Endothelial cell of umbilical vein (primary cell): ENCODE measurements at regions not wholly inside any gene's neighbourhood (a gene's known extent, or its start where the extent isn't known, plus 50 kb on each side); places are given as distances from the start of the nearest gene placed in this dataset.

Source experiments
- BruUV-seq: library from RNA; stranded (reverse); fragments of 400-500 nt; replicated peaks from 2 replicates; lab custom pipeline; 2021; lab: Mats Ljungman, UMichigan
- CTCF ChIA-PET: fragments of 300-600, 350-600 bp; sonication (Branson Sonifier 250); formaldehyde crosslinking; loops from one replicate; lab custom pipeline; 2021; ENCODE audit warnings: antibody characterized with exemption, inconsistent platforms; lab: Charles Lee
- POLR2A ChIA-PET: fragments of 300-600, 350-600 bp; sonication (Branson Sonifier 250); formaldehyde crosslinking; loops from one replicate; lab custom pipeline; 2021; ENCODE audit warnings: antibody characterized with exemption, inconsistent platforms; lab: Charles Lee
- DNase-seq: peaks from one replicate; pipeline ENCODE4 v3.0.0-alpha.2; 2011; ENCODE audit warnings: low read depth, low spot score
- FAIRE-seq: peaks from 2 replicates; lab custom pipeline; 2011; peaks lifted over from hg19 to GRCh38; lab: Jason Lieb, UNC
- H2AFZ ChIP-seq: 2 replicates; pipeline ENCODE4 v1.6.0; 2012; ENCODE audit warnings: low read depth, low read length, control low read depth, inconsistent platforms
- H3K27ac ChIP-seq: 2 replicates; pipeline ENCODE4 v1.5.1; 2011; ENCODE audit warnings: low read depth, mild to moderate bottlenecking, control low read depth, low read length, moderate library complexity; ENCODE audit not compliant: insufficient read depth
- H3K27me3 ChIP-seq, 2 experiments: 2 replicates each; pipeline versions ENCODE4 v1.6.0 to v1.6.1; 2011; ENCODE audit warnings: low read length in 2 of 2, mixed read lengths in 1 of 2; ENCODE audit not compliant: control insufficient read depth in 2 of 2, insufficient read depth in 2 of 2
- H3K36me3 ChIP-seq, 2 experiments: 2 replicates in 1 of 2; 3 replicates in 1 of 2; pipeline ENCODE4 v1.5.1; 2011; ENCODE audit warnings: low read length in 2 of 2, mild to moderate bottlenecking in 1 of 2, moderate library complexity in 1 of 2; ENCODE audit not compliant: control insufficient read depth in 2 of 2, insufficient read depth in 2 of 2; ENCODE audit errors: extremely low read depth in 1 of 2
- H3K4me1 ChIP-seq: 3 replicates; pipeline ENCODE4 v1.5.1; 2011; ENCODE audit warnings: mild to moderate bottlenecking, low read length; ENCODE audit not compliant: control insufficient read depth, insufficient read depth; ENCODE audit errors: extremely low read depth
- H3K4me2 ChIP-seq: 2 replicates; pipeline ENCODE4 v1.6.1; 2011; ENCODE audit warnings: low read length, control low read depth, mixed read lengths; ENCODE audit not compliant: insufficient read depth
- H3K4me3 ChIP-seq, 3 experiments: fragments of 200-600 bp in 1 of 3; sonication (generic), shearing (Covaris generic) in 1 of 3; replicated peaks in 1 of 3; 2 replicates each; pipeline ENCODE4 v1.5.1; 2011 to 2016; ENCODE audit warnings: control low read depth in 3 of 3, low read length in 3 of 3, mild to moderate bottlenecking in 2 of 3, inconsistent platforms in 1 of 3, low read depth in 1 of 3, moderate library complexity in 1 of 3; ENCODE audit not compliant: insufficient read depth in 1 of 3
- H3K79me2 ChIP-seq: 2 replicates; pipeline ENCODE4 v1.6.0; 2012; ENCODE audit warnings: low read length, inconsistent platforms; ENCODE audit not compliant: control insufficient read depth, insufficient read depth
- H3K9ac ChIP-seq: replicated peaks from 2 replicates; pipeline ENCODE3; 2011; ENCODE audit warnings: low read length, control low read depth; ENCODE audit not compliant: insufficient read depth; ENCODE audit errors: extremely low read depth
- H3K9me1 ChIP-seq: replicated peaks from 3 replicates; pipeline ENCODE4 v1.6.0; 2011; ENCODE audit warnings: mild to moderate bottlenecking, low read length; ENCODE audit not compliant: control insufficient read depth, insufficient read depth; ENCODE audit errors: extremely low read depth
- H3K9me3 ChIP-seq: replicated peaks from 2 replicates; pipeline ENCODE4 v1.5.1; 2012; ENCODE audit warnings: low read length, inconsistent platforms; ENCODE audit not compliant: control insufficient read depth, insufficient read depth
- H4K20me1 ChIP-seq: replicated peaks from 2 replicates; pipeline ENCODE3; 2011; ENCODE audit warnings: mild to moderate bottlenecking, low read length; ENCODE audit not compliant: control insufficient read depth, insufficient read depth; ENCODE audit errors: extremely low read depth
- EZH2 ChIP-seq: IDR thresholded peaks from 2 replicates; pipeline ENCODE4 v1.6.1; 2012; ENCODE audit warnings: borderline replicate concordance, low read depth, mild to moderate bottlenecking, moderate library complexity, low read length, inconsistent platforms; ENCODE audit not compliant: severe bottlenecking
- FOS ChIP-seq: IDR thresholded peaks from 2 replicates; pipeline ENCODE4 v1.6.1; 2011; ENCODE audit warnings: mild to moderate bottlenecking, low read length, moderate library complexity, borderline replicate concordance; ENCODE audit not compliant: insufficient read depth
- GATA2 ChIP-seq: IDR thresholded peaks from 2 replicates; pipeline ENCODE4 v1.7.0; 2011; ENCODE audit warnings: low read depth, mild to moderate bottlenecking, moderate library complexity, mixed read lengths, low read length; ENCODE audit not compliant: insufficient read length, insufficient read depth
- JUN ChIP-seq: IDR thresholded peaks from 2 replicates; pipeline ENCODE4 v1.6.1; 2011; ENCODE audit warnings: borderline replicate concordance, low read depth; ENCODE audit not compliant: insufficient read length, insufficient read depth
- MYC ChIP-seq: IDR thresholded peaks from one replicate; pipeline ENCODE4 v1.6.1; 2011; ENCODE audit warnings: mild to moderate bottlenecking, low read depth, low read length
- POLR2A ChIP-seq: IDR thresholded peaks from 2 replicates; pipeline ENCODE4 v1.6.1; 2012; ENCODE audit warnings: low read depth, mild to moderate bottlenecking, control low read depth, low read length
- POLR2AphosphoS5 ChIP-seq: IDR thresholded peaks from 2 replicates; pipeline ENCODE4 v1.6.1; 2012; ENCODE audit warnings: low read depth, mild to moderate bottlenecking, control low read depth, low read length, moderate library complexity; ENCODE audit not compliant: insufficient read depth
- dilution Hi-C: fragments of 300-500 bp; cut with MboI; formaldehyde crosslinking; loops from one replicate; pipeline ENCODE4 v1.15.0; 2019; ENCODE audit warnings: low sequenced_read_pairs; ENCODE audit not compliant: extremely low pct_ligation_motif_present
- intact Hi-C: fragments of 100-400 bp; cut with micrococcal nuclease; formaldehyde crosslinking; loops from one replicate; pipeline ENCODE4 v1.10.0; 2022
- TF ChIP-seq, protein P1 (sequence below), 2 donors: IDR thresholded peaks; 1 replicate in 1 of 2; 2 replicates in 1 of 2; pipeline ENCODE4 v1.5.1; 2011; ENCODE audit warnings: low read length in 2 of 2, mild to moderate bottlenecking in 2 of 2, moderate library complexity in 2 of 2, control low read depth in 1 of 2, inconsistent platforms in 1 of 2, low read depth in 1 of 2; ENCODE audit not compliant: insufficient read depth in 1 of 2; ENCODE audit errors: extremely low read depth in 1 of 2
- TF ChIP-seq, protein P2 (sequence below): IDR thresholded peaks from 2 replicates; pipeline ENCODE4 v1.6.1; 2011; ENCODE audit not compliant: insufficient read depth, insufficient read length

DNA sequence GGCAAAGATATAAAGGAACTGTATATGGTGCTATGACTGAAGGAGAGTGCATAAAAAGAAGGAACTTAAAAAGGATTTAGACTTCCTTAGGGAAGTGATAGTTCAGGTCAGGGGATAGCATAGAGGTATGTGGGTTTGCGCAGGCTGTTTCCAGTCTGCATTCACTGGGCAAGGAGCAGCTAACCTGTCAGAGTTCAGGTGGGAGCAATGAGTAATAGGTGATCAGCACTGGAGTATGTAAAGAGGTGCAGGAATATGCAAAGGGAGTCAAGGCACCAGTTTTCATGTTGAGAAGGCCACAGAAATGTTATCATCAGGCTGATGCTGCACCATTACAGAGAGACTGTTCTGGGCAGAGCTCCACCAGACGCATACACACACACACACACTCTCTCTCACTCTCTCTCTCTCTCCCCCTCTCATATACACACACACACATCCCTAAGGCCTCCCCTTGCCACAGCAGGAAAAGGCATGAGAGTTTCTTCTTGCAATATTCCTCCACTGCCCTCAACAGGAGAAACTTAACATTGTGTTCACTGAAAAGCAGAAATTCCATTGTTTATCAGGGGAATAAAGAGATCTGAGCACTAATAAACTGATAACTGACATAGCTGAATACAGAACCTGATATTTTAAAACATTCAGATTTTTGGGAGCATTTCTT lies 256.4 kb upstream of the GRID2 start:
- POLR2A ChIA-PET: no interaction called here
- dilution Hi-C loops: no loop called here
- Histone ChIP-seq H3K79me2 (no peaks in the 10 kb centered on the region), H3K4me2 (no peak overlapping the region), H3K27me3 (no peaks in the 10 kb centered on the region), H3K4me1 (no peaks in the 10 kb centered on the region), H3K36me3 (no peaks in the 10 kb centered on the region), H3K4me3 (no peak overlapping the region), H2AFZ (no peak overlapping the region), H3K9me1 (no peaks in the 10 kb centered on the region), H3K9ac (no peak overlapping the region), H4K20me1 (no peaks in the 10 kb centered on the region), H3K27ac (no peak overlapping the region), H3K9me3 (no peaks in the 10 kb centered on the region)
- no TSS peak for BruUV-seq
- CTCF ChIA-PET: no interaction called here
- intact Hi-C loops: no loop called here
- no peak for FAIRE-seq
- TF ChIP-seq POLR2A: no peak
- no peak for TF ChIP-seq EZH2
- no peak for TF ChIP-seq POLR2AphosphoS5
- no peak for TF ChIP-seq GATA2
- TF ChIP-seq, protein P1, sequence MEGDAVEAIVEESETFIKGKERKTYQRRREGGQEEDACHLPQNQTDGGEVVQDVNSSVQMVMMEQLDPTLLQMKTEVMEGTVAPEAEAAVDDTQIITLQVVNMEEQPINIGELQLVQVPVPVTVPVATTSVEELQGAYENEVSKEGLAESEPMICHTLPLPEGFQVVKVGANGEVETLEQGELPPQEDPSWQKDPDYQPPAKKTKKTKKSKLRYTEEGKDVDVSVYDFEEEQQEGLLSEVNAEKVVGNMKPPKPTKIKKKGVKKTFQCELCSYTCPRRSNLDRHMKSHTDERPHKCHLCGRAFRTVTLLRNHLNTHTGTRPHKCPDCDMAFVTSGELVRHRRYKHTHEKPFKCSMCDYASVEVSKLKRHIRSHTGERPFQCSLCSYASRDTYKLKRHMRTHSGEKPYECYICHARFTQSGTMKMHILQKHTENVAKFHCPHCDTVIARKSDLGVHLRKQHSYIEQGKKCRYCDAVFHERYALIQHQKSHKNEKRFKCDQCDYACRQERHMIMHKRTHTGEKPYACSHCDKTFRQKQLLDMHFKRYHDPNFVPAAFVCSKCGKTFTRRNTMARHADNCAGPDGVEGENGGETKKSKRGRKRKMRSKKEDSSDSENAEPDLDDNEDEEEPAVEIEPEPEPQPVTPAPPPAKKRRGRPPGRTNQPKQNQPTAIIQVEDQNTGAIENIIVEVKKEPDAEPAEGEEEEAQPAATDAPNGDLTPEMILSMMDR (IDR thresholded peaks at IDR 0.05; ENCODE audit: extremely low read depth in 1 of 2, insufficient read depth in 1 of 2, low read depth in 1 of 2, low read length in 2 of 2): no peak
- TF ChIP-seq, protein P2, sequence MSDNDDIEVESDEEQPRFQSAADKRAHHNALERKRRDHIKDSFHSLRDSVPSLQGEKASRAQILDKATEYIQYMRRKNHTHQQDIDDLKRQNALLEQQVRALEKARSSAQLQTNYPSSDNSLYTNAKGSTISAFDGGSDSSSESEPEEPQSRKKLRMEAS: no peak
- TF ChIP-seq JUN: no peak
- no peak for TF ChIP-seq MYC
- TF ChIP-seq FOS: no peak
- no peak for DNase-seq
